H1 (cell line): ENCODE measurements at regions not wholly inside any gene's neighbourhood (a gene's known extent, or its start where the extent isn't known, plus 50 kb on each side); places are given as distances from the start of the nearest gene placed in this dataset.

ENCODE experiments used
- CTCF ChIA-PET: fragments of 300-600 bp; sonication (Branson Sonifier 250); formaldehyde crosslinking; loops from one replicate; lab custom pipeline; 2021; ENCODE audit not compliant: partially characterized antibody; lab: Charles Lee
- POLR2A ChIA-PET: fragments of 300-600 bp; sonication (Branson Sonifier 250); formaldehyde crosslinking; loops from one replicate; lab custom pipeline; 2021; ENCODE audit warnings: inconsistent platforms; ENCODE audit not compliant: partially characterized antibody; lab: Charles Lee
- DNase-seq, 2 experiments: peaks; one replicate each; pipeline versions ENCODE4 v3.0.0 to v3.0.0-alpha.2; 2010 to 2022; ENCODE audit warnings: low spot score in 2 of 2, low read depth in 1 of 2, mixed read lengths in 1 of 2
- FAIRE-seq: peaks from 2 replicates; lab custom pipeline; 2011; peaks lifted over from hg19 to GRCh38; lab: Jason Lieb, UNC
- H2AFZ ChIP-seq: 2 replicates; pipeline ENCODE4 v1.8.1; 2012; ENCODE audit warnings: low read length, inconsistent platforms
- H2AK5ac ChIP-seq: 2 replicates; pipeline ENCODE4 v1.6.1; 2013; ENCODE audit warnings: low read depth, low read length
- H2BK120ac ChIP-seq: replicated peaks from 2 replicates; pipeline ENCODE3; 2013; ENCODE audit warnings: low read depth, low read length, inconsistent platforms
- H2BK12ac ChIP-seq: 2 replicates; pipeline ENCODE4 v1.6.1; 2013; ENCODE audit warnings: low read depth, low read length
- H2BK15ac ChIP-seq: 2 replicates; pipeline ENCODE4 v1.6.1; 2013; ENCODE audit warnings: low read length
- H2BK20ac ChIP-seq: 2 replicates; pipeline ENCODE4 v1.6.1; 2013; ENCODE audit warnings: low read length
- H2BK5ac ChIP-seq: 2 replicates; pipeline ENCODE4 v1.6.1; 2013; ENCODE audit warnings: low read depth, low read length
- H3K14ac ChIP-seq: 2 replicates; pipeline ENCODE4 v1.6.1; 2013; ENCODE audit warnings: inconsistent platforms; ENCODE audit not compliant: insufficient read length
- H3K18ac ChIP-seq: 2 replicates; pipeline ENCODE4 v1.6.1; 2013; ENCODE audit warnings: low read length; ENCODE audit errors: extremely low read depth
- H3K23ac ChIP-seq: 2 replicates; pipeline ENCODE4 v1.6.1; 2013; ENCODE audit warnings: inconsistent platforms; ENCODE audit not compliant: insufficient read length
- H3K23me2 ChIP-seq: 2 replicates; pipeline ENCODE4 v1.6.1; 2013; ENCODE audit warnings: low read depth, low read length
- H3K27ac ChIP-seq: 2 replicates; pipeline ENCODE4 v1.6.1; 2011; ENCODE audit warnings: low read depth, low read length, inconsistent platforms
- H3K27me3 ChIP-seq, 4 experiments: replicated peaks in 1 of 4; 1 replicate in 1 of 4; 2 replicates in 3 of 4; pipeline versions ENCODE4 v1.6.1 to v1.8.1; 2011 to 2013; ENCODE audit warnings: low read length in 3 of 4, mild to moderate bottlenecking in 3 of 4, inconsistent platforms in 2 of 4, mixed read lengths in 2 of 4, moderate library complexity in 1 of 4; ENCODE audit not compliant: control insufficient read depth in 3 of 4, insufficient read depth in 3 of 4; ENCODE audit errors: extremely low read depth in 1 of 4
- H3K36me3 ChIP-seq, 4 experiments: 2 replicates each; pipeline versions ENCODE4 v1.6.1 to v1.8.1; 2011 to 2013; ENCODE audit warnings: mild to moderate bottlenecking in 4 of 4, low read length in 3 of 4, moderate library complexity in 2 of 4, control low read depth in 1 of 4, inconsistent platforms in 1 of 4; ENCODE audit not compliant: insufficient read depth in 4 of 4, control insufficient read depth in 2 of 4
- H3K4ac ChIP-seq: replicated peaks from 2 replicates; pipeline ENCODE3; 2013; ENCODE audit warnings: low read length, low read depth, mixed read lengths, inconsistent platforms; ENCODE audit not compliant: insufficient read length
- H3K4me1 ChIP-seq, 4 experiments: replicated peaks in 1 of 4; 1 replicate in 1 of 4; 2 replicates in 3 of 4; pipeline versions ENCODE4 v1.6.1 to v1.8.1; 2011 to 2013; ENCODE audit warnings: low read length in 3 of 4, inconsistent platforms in 2 of 4, mixed read lengths in 1 of 4; ENCODE audit not compliant: insufficient read depth in 4 of 4, control insufficient read depth in 3 of 4
- H3K4me2 ChIP-seq, 2 experiments: 2 replicates each; pipeline versions ENCODE4 v1.6.1 to v1.8.1; 2011 to 2013; ENCODE audit warnings: low read depth in 2 of 2, low read length in 2 of 2, control low read depth in 1 of 2, inconsistent platforms in 1 of 2, mild to moderate bottlenecking in 1 of 2; ENCODE audit not compliant: insufficient read depth in 1 of 2
- H3K4me3 ChIP-seq, 4 experiments: fragments of 200-600, 300-600 bp in 1 of 4; sonication (generic), shearing (Covaris generic), sonication (Bioruptor Twin) in 1 of 4; 2 replicates each; pipeline versions ENCODE4 v1.5.1 to v1.8.1; 2011 to 2016; ENCODE audit warnings: low read length in 4 of 4, low read depth in 3 of 4, control low read depth in 2 of 4, inconsistent platforms in 2 of 4, mild to moderate bottlenecking in 2 of 4, mixed read lengths in 1 of 4, moderate library complexity in 1 of 4; ENCODE audit not compliant: insufficient read depth in 2 of 4; ENCODE audit errors: extremely low read depth in 1 of 4
- H3K56ac ChIP-seq: replicated peaks from 2 replicates; pipeline ENCODE3; 2013; ENCODE audit warnings: low read depth, mild to moderate bottlenecking, mixed read lengths, low read length, inconsistent platforms; ENCODE audit not compliant: insufficient read length
- H3K79me1 ChIP-seq: 2 replicates; pipeline ENCODE4 v1.6.1; 2013; ENCODE audit warnings: low read depth, low read length, control low read depth
- H3K79me2 ChIP-seq, 2 experiments: 2 replicates each; pipeline versions ENCODE4 v1.6.1 to v1.8.1; 2012 to 2013; ENCODE audit warnings: low read length in 2 of 2, mild to moderate bottlenecking in 2 of 2, inconsistent platforms in 1 of 2; ENCODE audit not compliant: insufficient read depth in 2 of 2, control insufficient read depth in 1 of 2
- H3K9ac ChIP-seq, 4 experiments: replicated peaks in 1 of 4; 1 replicate in 1 of 4; 2 replicates in 3 of 4; pipeline versions ENCODE4 v1.6.1 to v1.8.1; 2011 to 2013; ENCODE audit warnings: low read depth in 3 of 4, low read length in 3 of 4, control low read depth in 2 of 4, mild to moderate bottlenecking in 2 of 4, moderate library complexity in 2 of 4, inconsistent platforms in 1 of 4; ENCODE audit errors: extremely low read depth in 1 of 4
- H3K9me3 ChIP-seq, 2 experiments: 2 replicates each; pipeline versions ENCODE4 v1.6.1 to v1.8.1; 2012 to 2013; ENCODE audit warnings: mild to moderate bottlenecking in 2 of 2, moderate library complexity in 2 of 2, control low read depth in 1 of 2, inconsistent platforms in 1 of 2, low read depth in 1 of 2, low read length in 1 of 2, mixed read lengths in 1 of 2; ENCODE audit not compliant: insufficient read depth in 2 of 2
- H4K20me1 ChIP-seq, 2 experiments: replicated peaks in 1 of 2; 2 replicates each; pipeline versions ENCODE3 to v1.8.1; 2011 to 2013; ENCODE audit warnings: inconsistent platforms in 2 of 2, low read length in 2 of 2, mild to moderate bottlenecking in 1 of 2; ENCODE audit not compliant: insufficient read depth in 2 of 2, control insufficient read depth in 1 of 2
- H4K5ac ChIP-seq: 2 replicates; pipeline ENCODE4 v1.6.1; 2013; ENCODE audit warnings: low read length, low read depth, mixed read lengths, inconsistent platforms; ENCODE audit not compliant: insufficient read length
- H4K8ac ChIP-seq: 2 replicates; pipeline ENCODE4 v1.8.0; 2013; ENCODE audit warnings: mild to moderate bottlenecking, moderate library complexity, low read length, inconsistent platforms; ENCODE audit not compliant: insufficient read depth; ENCODE audit errors: extremely low read depth
- H4K91ac ChIP-seq: replicated peaks from 2 replicates; pipeline ENCODE3; 2013; ENCODE audit warnings: low read length, mixed read lengths, inconsistent platforms; ENCODE audit not compliant: insufficient read length
- ATF2 ChIP-seq: IDR thresholded peaks from 2 replicates; pipeline ENCODE4 v1.6.1; 2012; ENCODE audit warnings: low read length, inconsistent platforms
- CEBPB ChIP-seq: IDR thresholded peaks from 2 replicates; pipeline ENCODE4 v1.6.1; 2012; ENCODE audit warnings: low read depth, low read length
- GABPA ChIP-seq: IDR thresholded peaks from 2 replicates; pipeline ENCODE4 v1.6.1; 2011; ENCODE audit warnings: mild to moderate bottlenecking, low read length, moderate library complexity, borderline replicate concordance; ENCODE audit not compliant: insufficient read depth
- HDAC6 ChIP-seq: IDR thresholded peaks from one replicate; pipeline ENCODE4 v1.7.1; 2012; ENCODE audit warnings: low read depth, mild to moderate bottlenecking, inconsistent platforms, low read length, moderate library complexity
- JUN ChIP-seq: IDR thresholded peaks from 2 replicates; pipeline ENCODE4 v1.6.1; 2011; ENCODE audit warnings: low read depth, mild to moderate bottlenecking, improper control_type of control experiment, low read length
- JUND ChIP-seq: IDR thresholded peaks from 2 replicates; pipeline ENCODE4 v1.6.1; 2011; ENCODE audit warnings: mild to moderate bottlenecking, improper control_type of control experiment, low read length
- KDM4A ChIP-seq: IDR thresholded peaks from one replicate; pipeline ENCODE4 v1.7.1; 2012; ENCODE audit warnings: low read depth, mild to moderate bottlenecking, moderate library complexity, low read length, inconsistent platforms; ENCODE audit not compliant: severe bottlenecking
- MAFK ChIP-seq: IDR thresholded peaks from 2 replicates; pipeline ENCODE4 v1.6.1; 2012; ENCODE audit warnings: low read depth, mild to moderate bottlenecking, improper control_type of control experiment, low read length
- RAD21 ChIP-seq, 2 experiments: IDR thresholded peaks in 1 of 2; conservative IDR thresholded peaks in 1 of 2; 2 replicates each; pipeline ENCODE4 v1.6.1; 2011; ENCODE audit warnings: low read depth in 2 of 2, low read length in 2 of 2, improper control_type of control experiment in 1 of 2, inconsistent platforms in 1 of 2, mild to moderate bottlenecking in 1 of 2, moderate library complexity in 1 of 2
- TBP ChIP-seq: IDR thresholded peaks from 2 replicates; pipeline ENCODE4 v1.6.1; 2011; ENCODE audit warnings: low read depth, low read length, improper control_type of control experiment
- TEAD4 ChIP-seq: IDR thresholded peaks from 2 replicates; pipeline ENCODE4 v1.6.1; 2012; ENCODE audit warnings: low read depth, low read length, inconsistent platforms, mixed read lengths
- YY1 ChIP-seq: IDR thresholded peaks from 2 replicates; pipeline ENCODE4 v1.6.1; 2011; ENCODE audit warnings: low read depth, mild to moderate bottlenecking, low read length
- WGBS, 2 experiments: shearing (Covaris generic) in 1 of 2; methylation state at CpG; one replicate each; pipeline versions ENCODE4 v1.1.6 to v1.1.7; 2013 to 2015; ENCODE audit warnings: low lambda C conversion rate in 2 of 2, mixed read lengths in 2 of 2, inconsistent platforms in 1 of 2, low coverage in 1 of 2, missing lambda C conversion rate in 1 of 2; ENCODE audit not compliant: insufficient replicate concordance in 2 of 2, insufficient coverage in 1 of 2, insufficient read length in 1 of 2; ENCODE audit errors: extremely low coverage in 1 of 2, missing lambda C conversion rate in 1 of 2; 5-methylcytosine and 5-hydroxymethylcytosine counted together
- TF ChIP-seq, protein P1 (sequence below): IDR thresholded peaks from 2 replicates; pipeline ENCODE4 v1.6.1; 2011; ENCODE audit warnings: low read depth, mild to moderate bottlenecking, low read length; ENCODE audit not compliant: insufficient read depth

- no peak overlapping the region for H4K91ac ChIP-seq
- no peak overlapping the region for H3K14ac ChIP-seq
- WGBS, 2 experiments = 78% methylated on average over 5 of the region's 5 CpGs; no CpG with 5 or more reads in 1 of the 2 experiments
- H2BK15ac ChIP-seq = no peak overlapping the region
- no peaks in the 10 kb centered on the region for H3K27me3 ChIP-seq
- no peaks in the 10 kb centered on the region for H3K9me3 ChIP-seq
- no peak overlapping the region for H4K8ac ChIP-seq
- H3K79me2 ChIP-seq = no peaks in the 10 kb centered on the region
- H2BK120ac ChIP-seq = no peak overlapping the region
- no peak overlapping the region for H2BK12ac ChIP-seq
- no peaks in the 10 kb centered on the region for H3K79me1 ChIP-seq
- H4K20me1 ChIP-seq = no peaks in the 10 kb centered on the region
- H2BK20ac ChIP-seq = no peak overlapping the region
- no peak overlapping the region for H3K18ac ChIP-seq
- ChIA-PET CTCF (no interaction called here), POLR2A (no interaction called here)
- no peaks in the 10 kb centered on the region for H3K36me3 ChIP-seq
- no peak overlapping the region for H2BK5ac ChIP-seq
- no peak overlapping the region for H3K4ac ChIP-seq
- H2AK5ac ChIP-seq = no peak overlapping the region
- H3K4me1 ChIP-seq = no peaks in the 10 kb centered on the region
- H3K27ac ChIP-seq = no peak overlapping the region
- no peak overlapping the region for H3K4me2 ChIP-seq
- FAIRE-seq (no peak), DNase-seq (no peak)
- H3K9ac ChIP-seq = no peak overlapping the region
- no peak overlapping the region for H3K23ac ChIP-seq
- no peak overlapping the region for H4K5ac ChIP-seq
- no peak overlapping the region for H3K4me3 ChIP-seq
- no peak overlapping the region for H3K56ac ChIP-seq
- H2AFZ ChIP-seq = no peak overlapping the region
- no peaks in the 10 kb centered on the region for H3K23me2 ChIP-seq
- TF ChIP-seq CEBPB (no peak), HDAC6 (no peak), RAD21 (IDR thresholded peaks at IDR 0.05 in 1 of 2, conservative IDR thresholded peaks at IDR 0.05 in 1 of 2; ENCODE audit: low read depth in 2 of 2, low read length in 2 of 2) (no peak), YY1 (no peak), JUN (no peak), KDM4A (no peak), TBP (no peak), MAFK (no peak), JUND (no peak), GABPA (no peak), ATF2 (no peak), TEAD4 (no peak)
- TF ChIP-seq, protein P1, sequence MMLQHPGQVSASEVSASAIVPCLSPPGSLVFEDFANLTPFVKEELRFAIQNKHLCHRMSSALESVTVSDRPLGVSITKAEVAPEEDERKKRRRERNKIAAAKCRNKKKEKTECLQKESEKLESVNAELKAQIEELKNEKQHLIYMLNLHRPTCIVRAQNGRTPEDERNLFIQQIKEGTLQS = no peak
These were observed 301.6 kb downstream of the SMAD2 start for GRCh38 chr18:47628893-47629292.
